Activated B cell treated with CpG ODN at 0.5 μM for 24 hours (primary cell): ENCODE measurements at regions not wholly inside any gene's neighbourhood (a gene's known extent, or its start where the extent isn't known, plus 50 kb on each side); places are given as distances from the start of the nearest gene placed in this dataset.

Source experiments
- ATAC-seq: fragments of 200-7000 bp; cut with Tn5 transposase; one replicate; pipeline ENCODE4 v1.10.0; 2021; ENCODE audit warnings: low read depth, mild to moderate bottlenecking, moderate library complexity
- CTCF ChIA-PET: fragments of 350-600 bp; sonication (Branson Sonifier 250); formaldehyde crosslinking; loops from one replicate; lab custom pipeline; 2021; ENCODE audit warnings: antibody characterized with exemption; lab: Charles Lee
- POLR2A ChIA-PET: fragments of 350-600 bp; sonication (Branson Sonifier 250); formaldehyde crosslinking; loops from one replicate; lab custom pipeline; 2021; ENCODE audit warnings: antibody characterized with exemption; lab: Charles Lee
- DNase-seq: peaks from one replicate; pipeline ENCODE4 v3.0.0; 2022
- H3K27ac Mint-ChIP-seq: one replicate; pipeline ENCODE4 v1.8.0; 2020; ENCODE audit warnings: mixed read lengths
- H3K27me3 Mint-ChIP-seq: one replicate; pipeline ENCODE4 v1.8.0; 2021; ENCODE audit warnings: mixed read lengths
- H3K36me3 Mint-ChIP-seq: one replicate; pipeline ENCODE4 v1.8.0; 2021; ENCODE audit warnings: low read depth, mixed read lengths
- H3K4me1 Mint-ChIP-seq: one replicate; pipeline ENCODE4 v1.8.0; 2021; ENCODE audit warnings: mixed read lengths
- H3K4me3 Mint-ChIP-seq: one replicate; pipeline ENCODE4 v1.8.0; 2020; ENCODE audit warnings: mild to moderate bottlenecking, mixed read lengths
- H3K9me3 Mint-ChIP-seq: one replicate; pipeline ENCODE4 v1.8.0; 2020; ENCODE audit warnings: mixed read lengths
- CTCF ChIP-seq: fragments of 200-600 bp; IDR thresholded peaks from one replicate; pipeline ENCODE4 v1.8.0; 2022; ENCODE audit warnings: antibody characterized with exemption, mild to moderate bottlenecking
- intact Hi-C: fragments of 100-400 bp; cut with micrococcal nuclease; formaldehyde crosslinking; loops from one replicate; pipeline ENCODE4 v1.15.1; 2024

DNA sequence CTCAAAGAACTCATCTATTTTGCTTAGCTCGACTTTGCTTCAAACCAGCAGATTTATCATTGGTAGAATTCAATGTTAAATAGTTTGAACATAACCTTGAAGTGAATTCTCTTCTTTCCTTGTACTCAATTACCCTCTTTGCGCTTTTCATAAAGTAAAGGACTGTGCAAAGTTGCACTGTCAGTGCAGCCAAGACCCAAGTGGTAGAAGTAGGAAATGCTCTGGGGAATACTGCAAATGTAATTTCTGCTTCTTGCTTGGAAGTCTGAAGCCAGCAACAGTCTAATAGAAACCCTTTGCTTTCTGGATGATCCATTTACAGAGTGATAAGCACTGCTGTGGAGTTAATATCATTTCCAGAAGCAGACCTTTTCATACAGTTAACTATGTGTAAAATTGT, 936.7 kb upstream of the TMPRSS15 start:
- no peak overlapping the region for H3K27ac Mint-ChIP-seq
- intact Hi-C loops = no loop called here
- no peaks in the 10 kb centered on the region for H3K4me1 Mint-ChIP-seq
- no peaks in the 10 kb centered on the region for H3K27me3 Mint-ChIP-seq
- H3K9me3 Mint-ChIP-seq = no peaks in the 10 kb centered on the region
- ATAC-seq (no peak), DNase-seq (no peak)
- H3K36me3 Mint-ChIP-seq = no peaks in the 10 kb centered on the region
- ChIA-PET POLR2A (no interaction called here), CTCF (no interaction called here)
- H3K4me3 Mint-ChIP-seq = no peak overlapping the region
- TF ChIP-seq CTCF = no peak

DNA sequence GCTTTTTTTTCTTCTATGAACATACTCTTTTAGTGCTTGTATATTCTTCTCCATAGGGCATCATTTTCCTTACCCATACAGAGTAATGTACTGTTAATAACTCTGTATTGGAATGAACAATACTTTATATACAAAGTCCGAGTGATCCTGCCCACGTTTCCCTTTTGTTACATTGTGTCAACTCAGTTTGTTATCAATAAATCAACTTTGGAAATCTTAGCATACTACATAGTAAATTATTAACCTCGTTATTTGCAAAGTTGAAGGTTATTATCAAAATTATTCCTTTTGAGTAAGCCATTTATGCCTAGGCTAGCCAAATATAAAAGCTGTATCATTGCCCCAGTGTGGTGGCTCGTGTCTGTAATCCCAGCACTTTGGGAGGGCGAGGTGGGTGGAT, 937.4 kb upstream of the TMPRSS15 start:
- Mint-ChIP-seq H3K36me3 (no peaks in the 10 kb centered on the region), H3K27ac (no peak overlapping the region), H3K27me3 (no peaks in the 10 kb centered on the region), H3K4me3 (no peak overlapping the region), H3K4me1 (no peaks in the 10 kb centered on the region), H3K9me3 (no peaks in the 10 kb centered on the region)
- no peak for TF ChIP-seq CTCF
- ChIA-PET CTCF (no interaction called here), POLR2A (no interaction called here)
- intact Hi-C loops = no loop called here
- DNase-seq (no peak), ATAC-seq (no peak)

GRCh38 chr21:19343711-19344110, 940.1 kb upstream of the TMPRSS15 start:
- H3K9me3 Mint-ChIP-seq = no peaks in the 10 kb centered on the region
- H3K36me3 Mint-ChIP-seq = no peaks in the 10 kb centered on the region
- H3K4me3 Mint-ChIP-seq = no peak overlapping the region
- H3K27me3 Mint-ChIP-seq = no peaks in the 10 kb centered on the region
- H3K4me1 Mint-ChIP-seq = no peaks in the 10 kb centered on the region
- ATAC-seq = no peak
- ChIA-PET CTCF (no interaction called here), POLR2A (no interaction called here)
- no peak overlapping the region for H3K27ac Mint-ChIP-seq
- no peak for DNase-seq
- TF ChIP-seq CTCF = no peak
- intact Hi-C loops = no loop called here

GRCh38 chr21:19350286-19350685, 946.7 kb upstream of the TMPRSS15 start:
- DNase-seq = no peak
- POLR2A ChIA-PET = no interaction called here
- intact Hi-C loops = no loop called here
- CTCF ChIA-PET = no interaction called here
- Mint-ChIP-seq H3K27ac (no peak overlapping the region), H3K9me3 (no peaks in the 10 kb centered on the region), H3K4me3 (no peak overlapping the region), H3K36me3 (no peaks in the 10 kb centered on the region), H3K4me1 (no peaks in the 10 kb centered on the region), H3K27me3 (no peaks in the 10 kb centered on the region)
- TF ChIP-seq CTCF = no peak
- ATAC-seq = no peak

GRCh38 chr21:19353256-19353655, 949.7 kb upstream of the TMPRSS15 start:
- Mint-ChIP-seq H3K9me3 (peaks cover 2% of the 10 kb centered on the region), H3K4me3 (no peak overlapping the region), H3K27me3 (no peaks in the 10 kb centered on the region), H3K36me3 (no peaks in the 10 kb centered on the region), H3K4me1 (no peaks in the 10 kb centered on the region), H3K27ac (no peak overlapping the region)
- TF ChIP-seq CTCF = no peak
- intact Hi-C loops = no loop called here
- ChIA-PET POLR2A (no interaction called here), CTCF (no interaction called here)
- no peak for ATAC-seq
- no peak for DNase-seq
